ENCODE measurements at regions not wholly inside any gene's neighbourhood (a gene's known extent, or its start where the extent isn't known, plus 50 kb on each side); places are given as distances from the start of the nearest gene placed in this dataset.
"Not testable (repeated sequence)": the region's sequence is repeated elsewhere in the genome, so short reads cannot be mapped to it uniquely, and the experiment has no call there.

DNA sequence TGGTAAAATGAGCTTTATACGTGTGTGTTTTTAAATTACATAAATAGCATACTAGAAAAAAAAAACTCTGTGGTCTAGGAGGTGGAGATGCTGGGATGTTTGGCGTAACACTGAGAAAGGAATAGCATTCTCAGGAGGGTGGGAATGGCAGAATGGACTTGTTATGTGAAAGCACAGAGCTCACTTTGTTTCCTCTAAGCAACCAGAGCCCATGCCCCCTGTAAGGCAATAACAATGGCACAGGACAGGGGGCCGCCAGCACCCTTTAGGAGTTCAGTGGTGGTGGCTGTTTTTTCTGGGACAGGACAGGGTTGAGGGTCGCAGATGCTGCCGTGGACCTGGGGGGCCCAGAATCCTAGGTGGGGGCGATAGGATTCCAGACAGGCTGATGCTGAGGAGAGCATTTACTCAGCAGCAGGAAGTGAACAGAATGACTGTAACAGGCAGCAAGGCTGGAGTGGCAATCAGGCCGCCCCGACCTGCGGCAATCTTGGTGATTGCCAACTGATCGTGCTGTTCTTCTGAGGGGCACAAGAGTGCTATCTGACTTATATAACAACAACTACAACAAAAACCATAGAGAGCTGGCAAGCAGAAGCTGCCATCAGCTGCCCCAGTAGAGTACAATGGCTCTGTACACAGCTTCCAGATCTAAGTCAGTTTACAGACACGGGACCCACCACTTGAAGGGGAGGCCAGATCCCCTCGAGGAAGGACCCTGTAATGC lies 160.4 kb downstream of the UACA start:
- DNase-seq = no peak

DNA sequence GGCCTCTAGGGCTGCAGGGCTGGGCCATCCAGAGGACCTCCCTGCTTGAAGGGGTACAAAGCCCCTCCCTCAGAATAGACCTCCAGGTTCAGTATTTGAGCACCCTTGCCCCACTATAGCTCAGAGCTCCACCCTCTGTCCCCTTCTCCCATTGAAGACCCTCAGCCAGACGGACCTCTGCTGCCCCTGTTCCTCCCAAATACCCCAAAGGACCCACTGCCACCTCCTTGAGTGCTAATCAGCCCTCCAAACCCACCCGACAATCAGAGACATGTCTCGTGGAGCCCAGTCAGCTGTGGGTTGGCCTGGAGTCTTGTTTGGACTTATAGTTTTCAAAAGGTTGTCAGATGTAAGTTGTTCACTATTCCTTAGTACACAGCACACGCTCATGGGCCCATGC lies 161.1 kb downstream of the UACA start:
- no peak for DNase-seq

GRCh38 chr15:70597945-70598344 lies 165.4 kb downstream of the UACA start:
- no peak for DNase-seq

DNA sequence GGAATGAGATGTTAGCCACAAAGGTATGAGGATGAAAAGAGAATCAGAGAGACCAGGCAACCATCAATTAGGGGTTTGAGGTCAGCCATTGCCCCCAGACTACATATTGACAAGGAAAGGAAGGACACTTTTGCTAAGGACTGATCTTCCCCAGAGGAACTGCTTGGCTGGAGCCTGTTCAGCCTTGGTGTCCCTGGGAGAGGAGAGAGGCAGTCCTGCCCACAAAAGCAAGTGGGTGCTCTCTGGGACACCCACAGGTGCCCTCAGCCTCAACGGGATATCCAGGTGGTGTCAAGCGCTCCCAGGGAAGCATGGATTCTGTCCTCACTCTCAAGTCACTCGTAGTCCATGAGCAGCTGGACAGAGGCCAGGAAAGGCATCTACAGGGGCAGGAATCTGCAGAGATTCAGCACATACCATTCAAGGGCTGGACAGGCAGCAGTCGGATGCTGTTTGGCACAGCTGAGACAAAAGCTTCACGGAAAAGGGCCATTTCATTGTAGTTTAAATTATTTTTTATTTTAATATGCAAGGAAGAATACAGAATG lies 166.2 kb downstream of the UACA start:
- no peak for DNase-seq

DNA sequence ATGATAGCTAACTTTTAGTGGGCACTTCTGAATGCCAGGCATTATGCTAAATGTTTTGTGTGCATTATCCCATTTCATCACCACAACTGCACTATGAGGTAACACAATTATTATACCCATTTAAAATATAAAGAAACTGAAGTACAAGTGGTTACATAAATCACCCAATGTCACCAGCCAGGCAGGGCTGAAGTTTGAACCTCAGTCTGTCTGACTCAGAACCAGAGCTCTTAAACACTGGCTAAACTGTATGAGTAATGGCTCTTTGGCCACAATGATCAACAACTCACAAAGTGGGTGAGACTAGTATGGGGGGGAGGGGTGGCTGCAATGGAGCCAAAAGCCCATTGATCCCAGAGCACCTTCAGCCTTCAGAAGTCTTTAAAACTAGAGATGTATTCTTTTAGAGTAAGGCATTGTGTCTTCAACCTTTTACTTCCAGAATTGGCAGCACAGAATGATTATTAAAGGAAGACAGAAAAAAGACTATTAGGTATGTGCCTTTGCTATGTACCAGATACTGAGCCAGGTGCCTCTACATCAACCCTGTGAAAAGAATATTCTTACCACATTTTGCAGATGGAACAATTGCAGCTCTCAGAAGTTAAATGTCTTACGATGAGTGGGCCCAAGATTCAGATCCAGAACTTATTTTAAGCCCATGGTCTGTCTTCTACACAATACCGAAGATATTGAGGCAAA lies 166.9 kb downstream of the UACA start:
- DNase-seq = no peak

DNA sequence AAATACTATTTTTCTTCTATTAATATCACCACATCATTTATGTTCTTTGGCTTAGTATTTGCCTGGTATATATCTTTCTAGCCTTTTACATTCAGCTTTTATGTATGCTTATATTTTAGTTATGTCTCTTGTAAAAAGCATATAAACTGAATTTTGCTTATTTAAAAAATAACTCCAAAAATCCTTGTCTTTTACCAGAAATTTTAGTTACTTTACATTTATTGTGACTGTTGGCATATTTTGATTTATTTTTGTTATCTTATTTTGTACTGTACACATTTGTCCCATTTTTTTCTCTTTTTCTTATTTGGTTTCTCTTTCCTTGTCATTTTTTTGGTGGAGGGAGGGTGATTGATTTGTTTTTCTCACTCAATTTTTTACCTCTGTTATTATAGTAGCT lies 169.6 kb downstream of the UACA start:
- DNase-seq = no peak

DNA sequence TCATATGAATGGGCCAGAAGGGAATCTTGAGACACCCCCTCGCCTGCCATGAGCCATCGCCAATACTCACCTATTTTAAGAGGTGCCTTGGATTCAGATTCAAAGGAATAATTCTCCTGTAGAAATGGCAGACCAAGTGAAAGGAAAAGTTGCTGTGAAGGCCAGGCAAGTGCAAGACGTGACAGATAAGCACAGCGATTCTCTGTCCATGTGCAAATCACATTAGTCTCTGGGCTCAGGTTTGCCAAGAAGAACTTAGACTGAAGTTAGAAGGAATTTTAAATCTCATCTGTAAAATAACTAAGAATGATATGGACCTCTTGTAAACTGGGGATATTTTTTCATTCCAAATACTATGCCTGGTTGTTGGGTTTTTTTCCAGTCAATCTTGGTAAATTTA lies 173.6 kb downstream of the UACA start:
- no peak for DNase-seq

- DNase-seq = no peak
Observed at GRCh38 chr15:70589221-70589620, 174.1 kb downstream of the UACA start.

DNA sequence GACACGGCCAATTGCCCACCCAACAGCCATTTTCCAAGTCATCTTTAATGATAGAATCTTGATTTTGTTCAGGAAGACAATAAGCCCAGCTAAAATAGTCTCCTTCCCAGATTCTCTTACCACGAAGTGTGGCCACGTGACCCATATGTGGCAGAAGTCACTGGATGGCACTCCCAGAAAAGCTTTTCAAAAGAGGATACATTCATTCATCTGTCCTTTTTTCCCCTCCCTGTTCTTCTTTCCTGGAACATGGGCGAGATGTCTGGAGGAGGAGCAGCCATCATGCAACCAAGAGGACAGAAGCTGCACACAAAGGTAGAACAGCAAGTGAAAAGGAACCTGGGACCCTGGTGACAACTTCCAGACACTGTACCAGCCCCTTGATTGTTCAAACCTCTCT lies 174.7 kb downstream of the UACA start:
- no peak for DNase-seq

GRCh38 chr15:70587896-70588567 lies 175.3 kb downstream of the UACA start:
- no peak for DNase-seq

DNA sequence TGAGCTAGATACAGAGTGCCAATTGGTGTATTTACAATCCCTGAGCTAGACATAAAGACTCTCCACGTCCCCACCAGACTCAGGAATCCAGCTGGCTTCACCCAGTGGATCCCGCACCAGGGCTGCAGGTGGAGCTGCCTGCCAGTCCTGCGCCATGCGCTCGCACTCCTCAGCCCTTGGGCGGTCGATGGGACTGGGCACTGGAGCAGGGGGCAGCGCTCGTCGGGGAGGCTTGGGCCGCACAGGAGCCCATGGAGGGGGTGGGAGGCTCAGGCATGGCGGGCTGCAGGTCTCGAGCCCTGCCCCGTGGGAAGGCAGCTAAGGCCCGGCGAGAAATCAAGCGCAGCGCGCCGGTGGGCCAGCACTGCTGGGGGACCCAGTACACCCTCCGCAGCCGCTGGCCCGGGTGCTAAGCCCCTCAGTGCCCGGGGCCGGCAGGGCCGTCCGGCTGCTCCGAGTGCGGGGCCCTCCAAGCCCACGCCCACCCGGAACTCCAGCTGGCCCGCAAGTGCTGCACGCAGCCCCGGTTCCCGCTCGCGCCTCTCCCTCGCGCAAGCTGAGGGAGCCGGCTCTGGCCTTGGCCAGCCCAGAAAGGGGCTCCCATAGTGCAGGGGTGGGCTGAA lies 176.2 kb downstream of the UACA start:
- DNase-seq = not testable (repeated sequence)

DNA sequence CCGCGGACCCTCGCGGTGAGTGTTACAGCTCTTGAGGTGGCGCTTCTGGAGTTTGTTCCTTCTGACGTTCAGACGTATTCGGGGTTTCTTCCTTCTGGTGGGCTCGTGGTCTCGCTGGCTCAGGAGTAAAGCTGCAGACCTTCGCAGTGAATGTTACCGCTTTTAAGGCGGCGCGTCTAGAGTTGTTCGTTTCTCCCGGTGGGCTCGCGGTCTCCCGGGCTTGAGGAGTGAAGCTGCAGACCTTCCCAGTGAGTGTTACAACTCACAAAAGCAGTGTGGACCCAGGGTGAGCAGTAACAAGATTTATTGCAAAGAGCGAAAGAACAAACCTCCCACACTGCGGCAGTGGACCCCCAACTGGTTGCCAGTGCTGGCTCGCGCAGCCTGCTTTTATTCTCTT lies 177.1 kb downstream of the UACA start:
- DNase-seq = no peak

- no peak for DNase-seq
Observed at GRCh38 chr15:70585707-70586034, 177.7 kb downstream of the UACA start.

DNA sequence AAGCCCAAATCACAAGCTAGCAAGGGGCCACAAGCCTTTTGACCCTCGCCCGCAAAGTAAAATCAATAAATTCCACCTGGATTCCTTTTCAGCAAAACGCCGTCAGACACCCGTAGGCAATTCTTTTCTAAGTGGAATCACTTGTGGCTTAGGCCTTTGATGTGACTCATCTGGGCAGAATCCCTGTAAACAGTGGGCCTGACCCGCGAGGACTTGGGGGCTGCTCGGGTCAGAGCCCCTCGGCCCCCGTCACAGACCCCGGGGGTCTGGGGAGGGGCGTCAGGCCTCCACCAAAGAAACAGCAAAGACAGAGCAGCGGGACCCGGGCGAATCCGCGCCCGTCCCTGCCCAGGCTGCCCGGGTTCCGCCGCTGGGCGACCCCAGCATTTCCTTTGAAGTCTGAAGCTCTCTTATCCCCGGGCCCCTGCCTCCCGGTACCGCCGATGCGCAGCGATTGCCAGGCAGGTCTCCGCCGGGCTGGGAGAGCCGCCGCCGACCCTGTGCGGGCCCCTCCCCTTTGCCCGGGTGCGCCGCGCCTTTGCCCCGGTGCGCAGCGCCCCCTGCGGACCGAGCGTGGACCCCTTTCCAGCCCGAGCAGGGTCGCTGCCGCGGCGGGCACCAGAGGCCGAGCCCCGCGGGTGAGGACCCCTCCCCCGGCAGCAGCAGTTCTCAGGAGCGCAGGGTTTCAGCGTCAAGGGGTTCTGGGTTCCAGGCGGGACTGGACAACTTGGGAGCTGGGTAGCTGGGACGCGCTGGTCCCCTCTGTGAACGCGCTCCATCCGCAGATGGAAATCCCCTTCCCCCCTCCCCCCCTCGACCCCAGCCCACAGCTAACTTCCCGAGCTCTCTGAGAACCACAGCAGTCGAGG lies 178.3 kb downstream of the UACA start:
- peak in 3 of 4 experiments; percentile 3 to 18 (median 14) for DNase-seq

GRCh38 chr15:70584441-70584837 lies 178.9 kb downstream of the UACA start:
- DNase-seq = no peak

DNA sequence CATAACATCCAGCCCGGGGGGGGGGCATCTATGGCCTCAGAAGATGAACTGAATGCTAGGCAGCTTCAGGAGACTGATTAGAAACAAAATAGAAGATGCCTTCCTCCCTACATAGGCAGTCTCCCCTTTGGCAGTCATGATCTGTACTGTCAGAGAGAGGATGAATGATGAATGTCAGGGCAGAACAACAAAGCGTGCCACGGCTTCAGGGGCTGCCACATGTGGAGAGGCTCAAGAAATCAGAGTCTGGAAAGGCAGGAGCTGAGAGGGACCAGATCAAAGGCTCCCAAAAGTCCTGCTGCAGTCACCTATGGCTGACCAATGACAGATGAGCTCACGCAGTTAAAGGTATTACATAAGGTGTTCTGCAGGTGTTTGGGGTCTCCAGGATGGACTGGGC lies 180.4 kb downstream of the UACA start:
- no peak for DNase-seq

DNA sequence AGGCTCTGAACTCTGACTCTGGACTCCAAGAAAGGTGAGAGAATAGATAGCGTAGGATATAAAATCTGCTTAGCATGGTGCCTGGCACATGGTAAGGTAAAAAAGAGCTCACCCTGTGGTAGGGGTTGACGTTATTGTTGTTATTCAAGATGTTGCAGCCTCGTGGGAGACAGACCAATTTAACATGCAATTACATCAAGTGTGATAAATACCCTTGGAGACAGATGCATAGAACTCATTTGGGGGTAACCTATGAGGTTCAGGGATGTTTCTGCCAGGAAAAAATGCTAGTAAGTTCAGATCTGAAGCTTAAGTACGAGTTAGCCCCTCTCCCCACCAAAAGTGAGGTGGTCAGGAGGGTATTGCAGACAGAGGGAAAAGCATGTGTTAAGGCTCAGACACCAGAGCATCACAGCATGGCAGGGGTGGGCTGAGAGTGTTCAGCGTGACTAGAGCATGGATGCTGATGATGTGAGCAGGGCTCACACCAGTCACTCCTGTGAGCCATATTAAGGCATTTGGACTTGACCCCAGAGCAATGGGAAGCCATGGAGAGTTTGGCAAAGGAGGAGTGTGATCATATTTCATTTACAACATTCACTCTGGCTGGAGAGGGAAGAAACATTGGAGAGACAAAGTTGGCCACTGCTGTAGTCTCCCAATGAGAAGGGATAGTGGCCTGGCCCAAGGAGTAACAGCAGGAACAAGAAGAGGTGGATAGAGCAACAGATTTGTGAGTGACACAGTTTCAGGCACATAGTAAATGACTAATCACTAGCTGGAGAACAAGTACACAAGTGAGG lies 181.0 kb downstream of the UACA start:
- DNase-seq = no peak

- no peak for DNase-seq
Observed at GRCh38 chr15:70580958-70581357, 182.4 kb downstream of the UACA start.

DNA sequence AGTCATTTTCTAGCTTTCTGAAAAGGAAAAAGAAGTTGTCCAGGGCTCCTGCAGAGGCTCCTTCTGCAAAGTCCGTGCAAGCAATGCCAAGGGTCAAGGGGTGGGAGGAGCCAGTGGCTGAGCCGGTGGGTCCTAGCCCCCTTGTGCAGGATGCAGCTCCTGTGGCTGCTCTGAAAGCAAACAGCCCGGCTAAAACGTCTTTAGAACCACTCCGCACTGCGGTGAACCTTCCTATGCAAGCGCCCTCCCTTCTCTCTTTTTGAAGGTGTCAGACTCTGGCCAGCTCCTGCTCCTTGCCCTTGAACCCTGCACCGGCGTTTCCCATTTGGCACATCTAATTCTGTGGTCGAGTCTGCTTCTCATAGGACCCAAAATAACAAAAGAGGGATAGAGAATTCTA lies 183.1 kb downstream of the UACA start:
- no peak for DNase-seq

DNA sequence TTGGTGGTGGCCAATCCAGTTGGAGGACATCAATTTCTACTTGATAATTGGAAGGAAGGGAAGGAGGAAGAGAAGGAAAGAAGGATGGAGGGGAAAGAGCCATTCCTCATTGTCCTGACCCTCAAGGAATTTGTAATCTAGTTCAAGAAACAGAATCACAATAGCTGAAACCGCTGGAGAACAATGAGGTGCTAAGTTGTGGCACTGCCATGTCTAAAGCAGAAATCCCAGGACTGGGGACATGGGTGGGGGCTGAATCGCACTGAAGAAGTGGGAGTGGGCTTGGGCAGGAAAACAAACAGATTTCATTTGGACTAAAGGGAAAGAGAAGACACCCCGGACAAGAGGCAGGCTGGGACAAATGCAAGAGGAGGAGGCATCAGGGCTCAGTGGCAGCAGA lies 183.6 kb downstream of the UACA start:
- no peak for DNase-seq

DNA sequence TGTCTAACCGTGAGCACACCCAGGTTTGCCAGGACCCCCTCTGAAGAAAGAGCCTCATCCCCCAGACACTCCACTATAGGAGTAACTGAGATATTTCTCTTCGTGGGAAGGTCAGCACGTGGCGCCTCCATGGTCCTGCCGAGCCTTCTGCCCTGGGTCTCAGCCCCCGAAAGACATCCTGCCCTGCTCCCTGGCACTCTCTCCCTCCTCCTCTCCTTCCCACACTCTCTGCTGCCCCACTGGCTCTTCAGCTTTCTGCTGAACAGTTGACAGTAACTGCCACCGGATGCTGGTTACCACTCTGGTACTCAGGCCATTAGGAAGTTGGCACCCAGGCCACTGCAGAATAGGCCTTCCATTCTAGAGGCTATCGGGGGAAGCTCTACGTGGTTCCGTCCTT lies 185.2 kb downstream of the UACA start:
- no peak for DNase-seq

DNA sequence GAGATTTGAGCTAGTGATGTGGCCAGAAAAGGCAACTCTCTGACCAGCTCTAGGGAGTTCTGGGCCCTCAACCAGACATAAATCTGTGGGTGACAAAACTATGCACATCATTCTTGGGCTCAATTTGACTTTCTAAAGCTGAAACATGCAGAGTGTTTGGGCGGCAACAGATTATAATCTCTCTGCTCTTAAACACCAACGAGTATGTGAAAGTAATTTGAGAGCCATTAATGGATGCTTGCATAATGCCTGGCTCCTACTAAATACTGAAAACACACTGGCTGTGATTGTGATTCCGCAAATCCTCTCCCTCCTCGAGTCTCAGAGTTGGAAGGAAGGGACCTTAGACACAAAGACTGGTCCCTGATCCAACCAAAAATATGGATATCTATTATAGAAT lies 186.7 kb downstream of the UACA start:
- DNase-seq = no peak

All from activated CD4-positive, CD25-positive, alpha-beta regulatory T cell (primary cell).